SK-N-MC (cell line): ENCODE measurements at regions not wholly inside any gene's neighbourhood (a gene's known extent, or its start where the extent isn't known, plus 50 kb on each side); places are given as distances from the start of the nearest gene placed in this dataset.

Experiments used
- EZH2 ChIP-seq: fragments of 200-600 bp; sonication (generic); IDR thresholded peaks from one replicate; pipeline ENCODE4 v1.6.1; 2017; ENCODE audit warnings: antibody characterized with exemption
- FOXP2 ChIP-seq: optimal IDR thresholded peaks from 2 replicates; pipeline ENCODE3; 2011; ENCODE audit warnings: mild to moderate bottlenecking, moderate library complexity; ENCODE audit not compliant: insufficient read depth; ENCODE audit errors: extremely low read length, control extremely low read depth
- POLR2AphosphoS5 ChIP-seq: IDR thresholded peaks from 2 replicates; pipeline ENCODE4 v1.6.1; 2012; ENCODE audit warnings: mild to moderate bottlenecking, low read depth, low read length, borderline replicate concordance

DNA sequence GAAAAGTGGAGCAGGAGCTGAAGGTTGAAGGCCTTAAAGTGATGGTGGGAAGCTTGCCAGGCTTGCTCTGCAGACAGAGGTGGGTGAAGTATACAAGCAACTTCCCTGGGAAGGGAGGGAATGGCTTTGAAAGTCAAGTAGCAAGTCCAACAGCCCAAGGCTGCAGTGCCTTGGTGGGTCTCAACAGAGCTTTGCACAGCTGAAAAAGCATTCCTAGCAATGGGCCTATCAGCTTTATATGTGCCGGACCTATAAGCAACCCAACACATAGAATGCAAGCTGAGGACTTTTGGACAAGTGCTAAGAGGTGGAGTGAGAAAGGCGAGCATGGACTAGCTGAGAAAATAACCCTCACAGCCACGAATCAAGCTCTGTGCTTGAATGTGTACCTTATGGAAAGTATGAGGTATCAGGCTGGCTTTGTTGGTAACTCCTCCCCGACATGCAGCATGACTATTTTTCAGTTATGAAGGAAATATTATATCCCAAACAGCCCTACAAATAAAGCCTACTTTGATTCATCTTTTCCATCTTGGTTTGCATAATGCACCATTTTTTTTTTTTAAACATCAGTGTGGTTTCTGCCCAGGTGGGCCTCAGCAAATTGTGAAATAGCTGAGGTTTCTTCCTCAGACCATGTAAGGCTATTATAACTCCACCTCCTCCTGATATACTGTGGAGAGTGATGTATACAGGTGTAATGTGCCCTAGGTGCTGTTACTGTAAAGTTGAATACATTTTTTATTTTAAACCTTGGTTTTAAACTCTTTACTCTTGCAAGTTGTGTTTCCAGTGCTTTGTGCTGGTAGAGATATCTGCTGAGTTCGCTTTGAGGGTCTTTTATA lies 241.4 kb upstream of the CXCR4 start:
- TF ChIP-seq EZH2: no peak
- no peak for TF ChIP-seq POLR2AphosphoS5
- no peak for TF ChIP-seq FOXP2
